GM21447 (cell line): ENCODE measurements at regions not wholly inside any gene's neighbourhood (a gene's known extent, or its start where the extent isn't known, plus 50 kb on each side); places are given as distances from the start of the nearest gene placed in this dataset.
A peak's percentile ranks its signal among the peaks of the same experiment; 100 is the strongest.
"Not testable (repeated sequence)": the region's sequence is repeated elsewhere in the genome, so short reads cannot be mapped to it uniquely, and the experiment has no call there.

Experiments
- ATAC-seq: cut with Tn5 transposase; IDR thresholded peaks from one replicate; pipeline ENCODE4 v1.9.1; 2021; ENCODE audit not compliant: unreplicated experiment

GRCh38 chr2:128503399-128504245 is 185.0 kb upstream of the HS6ST1 start:
- no peak for ATAC-seq

DNA sequence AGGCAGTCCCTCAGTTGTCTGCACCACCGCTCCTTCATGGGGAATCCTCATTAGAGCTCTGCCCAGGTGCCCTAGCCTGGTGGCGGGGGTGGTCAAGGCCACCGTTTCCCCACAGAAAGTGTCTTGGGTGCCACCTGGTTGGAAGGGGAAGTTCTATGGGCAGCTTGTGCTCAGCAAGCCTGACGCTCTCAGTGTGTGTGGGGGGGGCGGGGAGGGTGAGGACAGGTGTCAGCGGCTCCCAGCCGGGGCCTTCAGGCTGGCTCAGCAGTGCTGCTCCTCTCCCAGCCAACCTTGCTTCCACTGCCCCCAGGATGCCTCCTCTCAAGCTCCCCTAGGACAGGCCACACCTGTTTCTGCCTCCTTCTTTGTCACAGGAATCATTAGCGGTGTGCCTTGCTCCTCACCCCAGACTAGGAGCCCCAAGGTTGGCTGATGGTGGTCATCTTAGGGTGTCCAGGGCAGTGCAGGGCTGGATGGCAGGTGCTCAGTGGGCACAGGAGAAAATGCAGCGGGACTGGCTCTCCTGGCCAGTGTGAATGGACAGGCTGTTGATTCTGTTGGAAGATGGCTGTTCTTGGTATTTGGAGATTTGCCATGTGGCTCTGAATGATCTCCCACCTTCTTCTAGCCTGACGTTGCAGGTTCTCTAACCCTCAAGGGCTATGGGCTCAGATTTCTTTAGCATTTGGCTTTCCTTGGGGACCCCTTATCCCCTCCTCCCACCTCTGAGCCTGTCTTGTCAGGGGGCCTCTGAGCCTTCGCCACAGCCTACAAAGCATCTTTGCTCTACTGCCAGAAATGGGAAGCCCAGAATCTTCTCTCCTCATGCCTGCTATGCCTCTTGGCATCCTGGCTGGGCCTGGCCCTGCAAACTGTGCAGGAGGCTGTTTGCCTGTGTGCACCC is 185.8 kb upstream of the HS6ST1 start:
- peak; percentile 83 for ATAC-seq

GRCh38 chr2:128505150-128505490 is 186.5 kb upstream of the HS6ST1 start:
- ATAC-seq, result no peak

DNA sequence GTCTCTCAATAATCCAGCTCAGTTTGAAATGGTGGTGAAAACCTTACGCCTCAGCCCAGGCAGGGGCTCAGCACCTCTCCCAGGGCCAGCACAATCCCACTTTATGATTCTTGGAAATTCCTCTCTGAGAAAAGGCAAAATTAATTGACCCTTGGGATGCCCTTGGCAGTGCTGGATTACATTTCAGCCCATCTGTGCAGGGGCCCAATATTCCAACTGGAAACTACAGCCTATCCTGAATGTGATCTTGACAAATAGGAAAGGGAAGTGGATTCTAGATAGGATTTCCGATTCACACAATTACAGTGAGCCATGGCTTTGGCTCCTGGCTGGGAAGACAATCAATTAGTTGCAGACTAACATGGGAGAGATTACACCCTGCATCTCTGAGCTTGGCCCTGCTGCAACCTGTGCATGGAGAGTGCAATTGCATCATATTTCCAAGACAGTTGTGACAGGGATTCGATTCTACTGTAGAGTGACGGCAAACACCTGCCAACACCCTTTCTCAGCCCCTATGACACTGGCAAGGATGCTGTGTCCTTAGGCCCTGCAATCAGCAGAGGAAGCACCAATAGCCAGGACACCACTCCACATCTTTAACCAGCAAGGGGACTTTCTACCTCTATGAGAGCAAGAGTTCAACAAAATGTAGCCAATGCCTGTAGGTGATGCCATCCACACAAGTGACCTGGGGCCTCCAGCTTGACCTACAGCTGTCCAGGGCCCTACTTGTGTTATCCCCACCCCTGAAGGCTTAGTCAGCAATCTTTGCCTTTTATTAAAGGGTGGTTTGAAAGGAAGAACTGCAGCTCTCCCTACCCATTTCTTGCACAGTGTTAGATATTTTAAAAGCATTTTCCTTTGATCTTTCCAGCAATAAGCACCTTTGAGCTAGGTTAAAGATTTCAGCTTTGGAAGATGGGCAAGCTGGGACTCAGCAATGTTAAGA is 187.2 kb upstream of the HS6ST1 start:
- ATAC-seq, result no peak

DNA sequence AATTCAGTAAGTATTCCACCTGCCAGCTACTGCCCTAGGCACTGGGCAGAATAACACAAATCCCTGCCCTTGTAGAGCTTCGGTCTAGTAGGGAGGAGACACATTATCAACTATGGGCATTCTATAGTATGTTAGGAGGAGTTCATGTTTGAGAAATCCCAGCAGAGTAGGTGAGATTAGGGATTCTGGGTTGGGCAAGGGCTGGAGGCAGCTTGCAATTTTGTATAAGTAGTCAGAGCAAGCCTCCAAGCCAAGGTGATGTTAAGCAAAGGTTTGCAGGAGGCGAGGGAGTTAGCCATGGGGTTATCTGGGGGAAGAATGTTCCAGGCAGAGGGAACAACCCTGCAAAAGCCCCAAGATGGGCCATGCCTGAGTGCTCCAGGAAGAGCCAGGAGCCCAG is 187.9 kb upstream of the HS6ST1 start:
- ATAC-seq, result no peak

- no peak for ATAC-seq
These were observed 192.2 kb upstream of the HS6ST1 start for GRCh38 chr2:128510701-128511397.

GRCh38 chr2:128511731-128512378 is 193.2 kb upstream of the HS6ST1 start:
- ATAC-seq, result no peak

GRCh38 chr2:128512379-128513115 is 193.9 kb upstream of the HS6ST1 start:
- ATAC-seq, result no peak

DNA sequence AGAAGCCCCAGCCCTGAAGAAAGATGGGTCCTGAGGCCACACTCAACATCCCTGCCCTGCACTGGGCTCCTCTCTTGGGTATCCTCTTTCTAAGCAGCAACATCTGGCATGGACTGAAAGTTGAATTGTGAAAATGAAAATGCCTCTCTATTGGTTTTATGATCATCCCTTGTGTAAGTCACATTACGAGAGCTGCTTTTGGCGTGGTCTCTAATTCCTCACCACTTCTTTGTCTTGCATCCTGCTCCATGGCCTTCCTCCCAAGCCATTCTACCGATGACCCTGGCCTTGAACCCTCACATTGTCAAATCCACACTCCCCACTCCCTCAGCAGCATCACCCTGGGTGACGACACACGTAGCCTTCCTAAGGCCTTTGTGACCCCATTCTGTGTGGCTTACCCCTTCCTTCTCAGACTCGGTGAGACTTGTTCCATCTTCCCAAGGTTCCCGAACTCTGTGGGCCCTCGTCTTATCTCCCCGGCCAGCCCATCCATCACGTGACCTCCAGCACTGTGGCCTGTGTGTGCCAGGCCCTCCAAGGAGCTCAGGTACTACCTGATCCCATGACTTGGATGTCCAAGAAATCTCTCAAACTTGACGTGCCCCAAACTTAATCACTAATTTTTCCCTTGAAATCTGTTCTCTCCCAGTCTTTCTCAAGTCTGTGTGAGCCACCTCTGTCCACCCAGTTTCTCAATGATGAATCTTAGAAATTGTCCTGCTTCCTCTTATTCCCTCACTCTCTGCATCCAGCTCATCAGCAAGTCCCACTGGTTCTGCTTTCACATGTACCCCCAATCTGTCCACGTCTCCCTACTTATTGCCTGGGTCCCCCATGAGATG is 194.7 kb upstream of the HS6ST1 start:
- peak; percentile 49 for ATAC-seq

- peak; percentile 90 for ATAC-seq
These were observed 195.3 kb upstream of the HS6ST1 start for GRCh38 chr2:128513961-128514283.

- ATAC-seq, result no peak
These were observed 195.9 kb upstream of the HS6ST1 start for GRCh38 chr2:128514555-128514955.

DNA sequence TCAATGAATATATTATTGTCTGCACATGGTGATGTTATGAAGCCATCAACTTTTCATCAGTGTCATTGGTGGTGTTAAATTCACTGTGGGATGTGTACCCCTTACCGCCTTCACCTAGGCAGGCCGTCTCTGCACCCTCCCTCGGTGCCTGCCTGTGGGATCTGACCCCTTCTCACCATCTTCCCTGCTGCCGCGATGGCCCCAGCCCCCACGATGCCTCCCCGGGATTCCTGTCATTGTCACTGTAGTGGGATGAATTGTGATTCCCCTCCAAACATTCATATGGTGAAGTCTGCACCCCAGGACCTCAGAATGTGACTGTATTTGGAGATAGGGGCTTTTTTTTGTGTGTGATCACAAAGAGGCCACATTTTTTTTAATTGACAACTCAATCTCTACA is 198.3 kb upstream of the HS6ST1 start:
- no peak for ATAC-seq

GRCh38 chr2:128519028-128519427 is 200.4 kb upstream of the HS6ST1 start:
- ATAC-seq, result not testable (repeated sequence)

- ATAC-seq, result no peak
These were observed 201.0 kb upstream of the HS6ST1 start for GRCh38 chr2:128519517-128520215.

DNA sequence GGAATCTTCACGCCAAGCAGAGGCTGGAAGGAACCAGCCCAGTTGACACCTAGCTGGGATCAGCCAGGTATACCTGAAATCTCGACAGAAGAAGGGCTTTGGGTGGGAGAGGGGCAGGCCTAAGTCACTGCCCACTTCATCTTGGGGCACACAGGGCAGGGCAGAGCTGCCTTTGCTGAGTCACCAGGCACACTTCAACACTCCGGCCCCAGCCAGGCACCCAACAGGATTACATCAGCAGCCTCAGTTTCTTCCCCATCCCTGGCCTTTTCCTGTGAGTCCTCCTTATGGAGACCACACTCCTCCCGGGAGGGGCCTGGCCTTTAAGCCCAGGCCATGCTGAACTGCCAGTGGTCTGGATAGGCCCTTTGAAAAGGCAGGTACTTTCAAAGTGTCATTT is 201.7 kb upstream of the HS6ST1 start:
- ATAC-seq, result no peak

DNA sequence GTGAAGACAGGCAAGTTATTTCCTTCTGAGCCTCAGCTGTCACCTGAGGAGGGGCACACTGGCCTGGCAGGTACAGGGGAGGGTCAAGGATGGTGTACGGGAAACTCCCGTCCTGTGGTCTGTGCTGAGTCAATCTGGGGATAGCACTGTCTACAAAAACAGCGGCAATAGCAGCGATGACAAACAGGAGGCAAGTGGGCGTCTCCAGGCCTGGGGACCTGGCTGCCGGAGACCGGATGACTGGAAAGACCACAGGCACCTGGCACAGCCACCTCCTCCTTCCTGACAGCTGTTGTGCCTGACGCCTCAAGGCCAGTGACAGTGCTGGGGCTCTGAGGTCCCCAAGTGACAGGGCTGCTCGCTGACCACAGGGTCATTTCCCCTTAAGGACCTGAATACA is 202.1 kb upstream of the HS6ST1 start:
- ATAC-seq, result peak; percentile 95

DNA sequence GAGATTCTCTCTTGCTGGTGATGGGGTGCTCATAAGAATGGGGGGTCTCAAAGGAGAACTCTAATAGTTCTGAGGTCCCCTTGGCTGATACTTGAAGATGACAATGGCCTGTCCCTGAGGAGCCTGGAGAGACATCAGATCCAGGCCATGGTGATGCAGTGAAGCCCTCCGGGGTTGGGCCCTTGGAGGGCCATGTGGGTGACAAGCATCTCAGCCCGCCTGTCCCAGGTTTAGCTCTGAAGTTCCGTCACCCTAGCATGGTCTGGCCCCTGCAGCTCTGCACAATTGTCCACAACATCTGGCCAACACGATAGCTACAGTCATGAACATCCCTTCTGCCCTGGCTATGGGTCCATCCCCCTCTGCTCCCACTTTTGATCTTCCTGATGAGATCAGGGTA is 202.8 kb upstream of the HS6ST1 start:
- ATAC-seq, result no peak

GRCh38 chr2:128522829-128523228 is 204.2 kb upstream of the HS6ST1 start:
- no peak for ATAC-seq
